Neural crest cell (in vitro differentiated cells): ENCODE measurements at regions not wholly inside any gene's neighbourhood (a gene's known extent, or its start where the extent isn't known, plus 50 kb on each side); places are given as distances from the start of the nearest gene placed in this dataset.

Experiments
- DNase-seq: peaks from one replicate; pipeline ENCODE4 v3.0.0; 2021; ENCODE audit warnings: low read depth, mixed read lengths, low spot score
- H3K27ac Mint-ChIP-seq: one replicate; pipeline ENCODE4 v1.8.0; 2021; ENCODE audit warnings: mild to moderate bottlenecking, mixed read lengths; ENCODE audit not compliant: unreplicated experiment
- H3K27me3 Mint-ChIP-seq: 2 replicates; pipeline ENCODE4 v1.8.0; 2021; ENCODE audit warnings: low read depth, mild to moderate bottlenecking, mixed read lengths
- H3K36me3 Mint-ChIP-seq: 2 replicates; pipeline ENCODE4 v1.8.0; 2021; ENCODE audit warnings: low read depth, mild to moderate bottlenecking, mixed read lengths
- H3K4me1 Mint-ChIP-seq: 2 replicates; pipeline ENCODE4 v1.8.0; 2021; ENCODE audit warnings: mixed read lengths
- H3K4me3 Mint-ChIP-seq: one replicate; pipeline ENCODE4 v1.8.0; 2021; ENCODE audit warnings: mild to moderate bottlenecking, mixed read lengths
- H3K9me3 Mint-ChIP-seq: 2 replicates; pipeline ENCODE4 v1.8.0; 2021; ENCODE audit warnings: mixed read lengths
- CTCF ChIP-seq: fragments of 200-600 bp; sonication (generic); conservative IDR thresholded peaks from 2 replicates; pipeline ENCODE4 v1.5.0; 2021; ENCODE audit warnings: antibody characterized with exemption, mild to moderate bottlenecking

- no peaks in the 10 kb centered on the region for H3K27me3 Mint-ChIP-seq
- H3K4me1 Mint-ChIP-seq = peaks cover under 1% of the 10 kb centered on the region
- TF ChIP-seq CTCF = no peak
- no peak for DNase-seq
- H3K36me3 Mint-ChIP-seq = no peaks in the 10 kb centered on the region
- H3K27ac Mint-ChIP-seq = no peak overlapping the region
- peaks cover 9% of the 10 kb centered on the region for H3K9me3 Mint-ChIP-seq
- H3K4me3 Mint-ChIP-seq = no peak overlapping the region
Observed at GRCh38 chr6:21404577-21404976, 189.0 kb upstream of the SOX4 start.

GRCh38 chr6:21406316-21406715, 187.2 kb upstream of the SOX4 start:
- Mint-ChIP-seq H3K27ac (no peak overlapping the region), H3K4me1 (no peaks in the 10 kb centered on the region), H3K9me3 (peaks cover 9% of the 10 kb centered on the region), H3K27me3 (no peaks in the 10 kb centered on the region), H3K4me3 (no peak overlapping the region), H3K36me3 (peaks cover 3% of the 10 kb centered on the region)
- no peak for DNase-seq
- TF ChIP-seq CTCF = no peak

- H3K4me3 Mint-ChIP-seq = no peak overlapping the region
- H3K27me3 Mint-ChIP-seq = no peaks in the 10 kb centered on the region
- no peak overlapping the region for H3K27ac Mint-ChIP-seq
- peaks cover 9% of the 10 kb centered on the region for H3K9me3 Mint-ChIP-seq
- DNase-seq = no peak
- H3K4me1 Mint-ChIP-seq = no peaks in the 10 kb centered on the region
- peaks cover 3% of the 10 kb centered on the region for H3K36me3 Mint-ChIP-seq
- no peak for TF ChIP-seq CTCF
Observed at GRCh38 chr6:21409231-21409630, 184.3 kb upstream of the SOX4 start.

- H3K4me1 Mint-ChIP-seq = no peaks in the 10 kb centered on the region
- H3K27me3 Mint-ChIP-seq = no peaks in the 10 kb centered on the region
- peaks cover 3% of the 10 kb centered on the region for H3K36me3 Mint-ChIP-seq
- DNase-seq = no peak
- H3K9me3 Mint-ChIP-seq = no peaks in the 10 kb centered on the region
- no peak overlapping the region for H3K4me3 Mint-ChIP-seq
- no peak for TF ChIP-seq CTCF
- H3K27ac Mint-ChIP-seq = no peak overlapping the region
Observed at GRCh38 chr6:21413428-21413827, 180.1 kb upstream of the SOX4 start.

GRCh38 chr6:21414065-21414464, 179.5 kb upstream of the SOX4 start:
- peaks cover 3% of the 10 kb centered on the region for H3K36me3 Mint-ChIP-seq
- no peak overlapping the region for H3K4me3 Mint-ChIP-seq
- no peaks in the 10 kb centered on the region for H3K27me3 Mint-ChIP-seq
- no peak overlapping the region for H3K27ac Mint-ChIP-seq
- H3K9me3 Mint-ChIP-seq = no peaks in the 10 kb centered on the region
- no peak for TF ChIP-seq CTCF
- no peak for DNase-seq
- H3K4me1 Mint-ChIP-seq = no peaks in the 10 kb centered on the region
